Trophoblast cell (in vitro differentiated cells and primary cell): ENCODE measurements at regions not wholly inside any gene's neighbourhood (a gene's known extent, or its start where the extent isn't known, plus 50 kb on each side); places are given as distances from the start of the nearest gene placed in this dataset.

Source experiments
- DNase-seq, 2 donors: peaks; one replicate each; pipeline ENCODE4 v3.0.0-alpha.2; 2016
- H2AFZ ChIP-seq: 2 replicates; pipeline ENCODE4 v1.6.1; 2013; ENCODE audit warnings: low read length, moderate library complexity, mild to moderate bottlenecking; ENCODE audit not compliant: insufficient read depth, poor library complexity
- H2AK5ac ChIP-seq: 2 replicates; pipeline ENCODE4 v1.6.1; 2013; ENCODE audit warnings: mild to moderate bottlenecking, low read length
- H2BK120ac ChIP-seq: 2 replicates; pipeline ENCODE4 v1.6.1; 2013; ENCODE audit warnings: low read length, mild to moderate bottlenecking, moderate library complexity; ENCODE audit not compliant: insufficient read depth, poor library complexity
- H2BK12ac ChIP-seq: 2 replicates; pipeline ENCODE4 v1.6.1; 2013; ENCODE audit warnings: mild to moderate bottlenecking, low read length, moderate library complexity
- H2BK5ac ChIP-seq: 2 replicates; pipeline ENCODE4 v1.6.1; 2013; ENCODE audit warnings: low read length, low read depth, moderate library complexity, mild to moderate bottlenecking; ENCODE audit not compliant: poor library complexity
- H3K14ac ChIP-seq: 2 replicates; pipeline ENCODE4 v1.6.1; 2013; ENCODE audit warnings: mild to moderate bottlenecking, low read length
- H3K18ac ChIP-seq: 2 replicates; pipeline ENCODE4 v1.6.1; 2013; ENCODE audit warnings: mild to moderate bottlenecking, low read length
- H3K23ac ChIP-seq: 2 replicates; pipeline ENCODE4 v1.6.1; 2013; ENCODE audit warnings: low read length
- H3K27ac ChIP-seq: 2 replicates; pipeline ENCODE4 v1.5.1; 2013; ENCODE audit warnings: low read depth, mild to moderate bottlenecking, inconsistent platforms, low read length, moderate library complexity
- H3K27me3 ChIP-seq: 2 replicates; pipeline ENCODE4 v1.6.1; 2013; ENCODE audit warnings: inconsistent platforms, mild to moderate bottlenecking, low read length, moderate library complexity; ENCODE audit not compliant: insufficient read depth
- H3K36me3 ChIP-seq, 2 experiments: 1 replicate in 1 of 2; 2 replicates in 1 of 2; pipeline ENCODE4 v1.6.1; 2013; ENCODE audit warnings: low read length in 2 of 2, mild to moderate bottlenecking in 2 of 2, moderate library complexity in 1 of 2; ENCODE audit not compliant: insufficient read depth in 2 of 2, control insufficient read depth in 1 of 2
- H3K4ac ChIP-seq: 2 replicates; pipeline ENCODE4 v1.6.1; 2013; ENCODE audit warnings: low read depth, mild to moderate bottlenecking, low read length, moderate library complexity
- H3K4me1 ChIP-seq, 2 experiments: 1 replicate in 1 of 2; 2 replicates in 1 of 2; pipeline ENCODE4 v1.6.1; 2013; ENCODE audit warnings: low read length in 2 of 2, mild to moderate bottlenecking in 2 of 2, moderate library complexity in 1 of 2; ENCODE audit not compliant: insufficient read depth in 2 of 2, control insufficient read depth in 1 of 2
- H3K4me2 ChIP-seq: 2 replicates; pipeline ENCODE4 v1.6.1; 2013; ENCODE audit warnings: inconsistent platforms, mild to moderate bottlenecking, low read length, moderate library complexity
- H3K4me3 ChIP-seq: 2 replicates; pipeline ENCODE4 v1.5.1; 2013; ENCODE audit warnings: mild to moderate bottlenecking, low read depth, low read length, inconsistent platforms
- H3K79me1 ChIP-seq: one replicate; pipeline ENCODE4 v1.6.1; 2013; ENCODE audit warnings: low read length
- H3K79me2 ChIP-seq: 2 replicates; pipeline ENCODE4 v1.6.1; 2013; ENCODE audit warnings: low read length, mild to moderate bottlenecking; ENCODE audit not compliant: control insufficient read depth, insufficient read depth, poor library complexity
- H3K9ac ChIP-seq: 2 replicates; pipeline ENCODE4 v1.6.1; 2013; ENCODE audit warnings: mild to moderate bottlenecking, low read length
- H3K9me3 ChIP-seq: 2 replicates; pipeline ENCODE4 v1.6.1; 2013; ENCODE audit warnings: low read depth, mild to moderate bottlenecking, control low read depth, inconsistent platforms, low read length; ENCODE audit not compliant: insufficient read depth
- H4K12ac ChIP-seq: 2 replicates; pipeline ENCODE4 v1.6.1; 2013; ENCODE audit warnings: low read depth, mild to moderate bottlenecking, low read length, moderate library complexity
- H4K8ac ChIP-seq: 2 replicates; pipeline ENCODE4 v1.6.1; 2013; ENCODE audit warnings: low read depth, mild to moderate bottlenecking, low read length, moderate library complexity
- H4K91ac ChIP-seq: one replicate; pipeline ENCODE4 v1.6.1; 2013; ENCODE audit warnings: low read depth, mild to moderate bottlenecking, low read length, moderate library complexity
- WGBS: extraction: QIAGEN DNeasy Blood & Tissue Kit; methylation state at CpG from one replicate; pipeline ENCODE4 v1.1.7; 2013; ENCODE audit warnings: missing lambda C conversion rate; ENCODE audit not compliant: insufficient read length, insufficient coverage; ENCODE audit errors: extremely low coverage; 5-methylcytosine and 5-hydroxymethylcytosine counted together

- Histone ChIP-seq H3K4me3 (no peak overlapping the region), H2BK120ac (no peak overlapping the region), H2BK12ac (no peak overlapping the region), H3K14ac (no peak overlapping the region), H4K12ac (no peak overlapping the region), H3K18ac (no peak overlapping the region), H3K4ac (no peak overlapping the region), H3K4me1 (peaks cover 0 to 2% of the 10 kb centered on the region in 2 experiments), H2BK5ac (no peak overlapping the region), H3K9me3 (peaks cover 3% of the 10 kb centered on the region), H3K27me3 (no peaks in the 10 kb centered on the region), H3K4me2 (no peak overlapping the region), H3K23ac (no peak overlapping the region), H3K36me3 (no peaks in the 10 kb centered on the region), H2AK5ac (no peak overlapping the region), H4K8ac (no peak overlapping the region), H3K27ac (no peak overlapping the region), H4K91ac (no peak overlapping the region), H3K79me2 (no peaks in the 10 kb centered on the region), H2AFZ (no peak overlapping the region), H3K9ac (no peak overlapping the region), H3K79me1 (peaks cover 3% of the 10 kb centered on the region)
- DNase-seq: peak; percentile 40 to 76
- WGBS: no CpG with 5 or more reads among the region's 2 CpGs
Measured at GRCh38 chr2:204274429-204274828, 270.8 kb upstream of the PARD3B start.

DNA sequence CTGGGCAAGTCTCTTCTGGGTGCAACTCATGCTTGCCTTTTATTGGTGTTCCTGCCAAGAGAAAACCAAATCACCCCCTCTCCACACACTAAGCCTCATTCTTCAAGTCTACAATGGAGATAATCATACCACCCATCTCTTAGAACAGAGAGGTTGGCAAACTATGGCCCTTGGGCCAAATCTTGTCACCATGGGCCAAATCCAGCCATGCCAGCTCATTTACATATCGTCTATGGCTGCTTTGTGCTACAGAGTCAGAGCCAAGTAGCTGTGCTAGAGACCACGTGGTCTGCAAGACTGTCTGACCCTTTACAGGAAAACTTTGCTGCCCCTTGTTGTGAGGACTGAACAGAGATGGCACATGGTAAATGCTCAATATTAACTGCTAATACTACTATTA is 270.3 kb upstream of the PARD3B start:
- Histone ChIP-seq H3K4me3 (no peak overlapping the region), H3K4me1 (peaks cover 0 to 2% of the 10 kb centered on the region in 2 experiments), H3K9ac (no peak overlapping the region), H2BK5ac (no peak overlapping the region), H2AFZ (no peak overlapping the region), H3K9me3 (peaks cover 1% of the 10 kb centered on the region), H3K36me3 (no peaks in the 10 kb centered on the region), H3K79me1 (peaks cover 3% of the 10 kb centered on the region), H2BK120ac (no peak overlapping the region), H3K18ac (no peak overlapping the region), H3K27ac (no peak overlapping the region), H3K79me2 (no peaks in the 10 kb centered on the region), H3K4me2 (no peak overlapping the region), H4K91ac (no peak overlapping the region), H2AK5ac (no peak overlapping the region), H4K12ac (no peak overlapping the region), H4K8ac (no peak overlapping the region), H3K23ac (no peak overlapping the region), H3K14ac (peak overlapping the region; percentile 11), H2BK12ac (no peak overlapping the region), H3K4ac (no peak overlapping the region), H3K27me3 (no peaks in the 10 kb centered on the region)
- no peak for DNase-seq
- no CpG with 5 or more reads among the region's 2 CpGs for WGBS

- no peak overlapping the region for H2BK120ac ChIP-seq
- peaks cover 3% of the 10 kb centered on the region for H3K9me3 ChIP-seq
- no peak overlapping the region for H2BK12ac ChIP-seq
- H3K79me2 ChIP-seq: no peaks in the 10 kb centered on the region
- H3K18ac ChIP-seq: no peak overlapping the region
- H2AK5ac ChIP-seq: no peak overlapping the region
- no peak overlapping the region for H3K9ac ChIP-seq
- peaks cover 3% of the 10 kb centered on the region for H3K79me1 ChIP-seq
- no peak overlapping the region for H4K12ac ChIP-seq
- no peak for DNase-seq
- no peak overlapping the region for H3K4me3 ChIP-seq
- no peak overlapping the region for H2AFZ ChIP-seq
- no peak overlapping the region for H3K14ac ChIP-seq
- H3K4ac ChIP-seq: no peak overlapping the region
- H3K4me2 ChIP-seq: no peak overlapping the region
- H3K36me3 ChIP-seq: no peaks in the 10 kb centered on the region
- no peaks in the 10 kb centered on the region for H3K27me3 ChIP-seq
- no peak overlapping the region for H4K91ac ChIP-seq
- no peak overlapping the region for H3K27ac ChIP-seq
- peaks cover 0 to 2% of the 10 kb centered on the region in 2 experiments for H3K4me1 ChIP-seq
- no peak overlapping the region for H4K8ac ChIP-seq
- H3K23ac ChIP-seq: no peak overlapping the region
- no peak overlapping the region for H2BK5ac ChIP-seq
Measured at GRCh38 chr2:204277226-204277625, 268.0 kb upstream of the PARD3B start.

DNA sequence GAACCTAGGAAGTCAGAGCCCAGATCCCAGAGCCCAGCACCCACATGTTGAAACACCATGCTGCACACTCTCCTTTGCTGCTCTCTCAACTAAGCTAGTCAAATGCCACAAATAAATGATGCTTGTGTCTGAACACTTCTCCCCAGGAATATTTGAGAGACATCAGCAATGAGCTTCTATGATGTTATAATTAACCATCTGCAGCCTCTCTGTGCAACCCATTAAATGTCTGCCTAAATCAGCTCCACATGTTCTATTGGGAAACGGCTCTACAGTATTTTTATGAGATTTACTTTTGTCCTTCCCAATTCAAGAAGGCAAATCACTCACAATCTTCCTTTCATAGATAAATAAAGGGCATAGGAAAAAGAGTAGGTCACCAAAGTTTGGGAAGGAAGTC is 266.8 kb upstream of the PARD3B start:
- Histone ChIP-seq H4K12ac (no peak overlapping the region), H3K79me2 (no peaks in the 10 kb centered on the region), H2AK5ac (no peak overlapping the region), H3K4ac (no peak overlapping the region), H3K9me3 (peaks cover 3% of the 10 kb centered on the region), H3K36me3 (no peaks in the 10 kb centered on the region), H4K8ac (no peak overlapping the region), H4K91ac (no peak overlapping the region), H2BK120ac (no peak overlapping the region), H3K27ac (no peak overlapping the region), H3K4me2 (no peak overlapping the region), H3K14ac (no peak overlapping the region), H3K4me3 (no peak overlapping the region), H3K79me1 (peaks cover 3% of the 10 kb centered on the region), H3K9ac (no peak overlapping the region), H2BK5ac (no peak overlapping the region), H3K27me3 (no peaks in the 10 kb centered on the region), H3K23ac (no peak overlapping the region), H3K18ac (no peak overlapping the region), H3K4me1 (peaks cover 0 to 2% of the 10 kb centered on the region in 2 experiments), H2BK12ac (no peak overlapping the region), H2AFZ (no peak overlapping the region)
- no peak for DNase-seq
- WGBS: no CpG with 5 or more reads among the region's 1 CpG
